Panc1 (cell line): ENCODE measurements at regions not wholly inside any gene's neighbourhood (a gene's known extent, or its start where the extent isn't known, plus 50 kb on each side); places are given as distances from the start of the nearest gene placed in this dataset.

Experiments used
- CTCF ChIP-seq: fragments of 450-650 bp; IDR thresholded peaks from 2 replicates; pipeline ENCODE4 v1.5.1; 2017; ENCODE audit warnings: mild to moderate bottlenecking
- POLR2AphosphoS5 ChIP-seq: IDR thresholded peaks from 2 replicates; pipeline ENCODE4 v1.6.1; 2012; ENCODE audit warnings: mild to moderate bottlenecking, low read depth, low read length, moderate library complexity
- REST ChIP-seq, 2 experiments: IDR thresholded peaks; 2 replicates each; pipeline ENCODE4 v1.6.1; 2011 to 2012; ENCODE audit warnings: low read depth in 2 of 2, control low read depth in 1 of 2, low read length in 1 of 2, mild to moderate bottlenecking in 1 of 2, moderate library complexity in 1 of 2; ENCODE audit not compliant: insufficient read depth in 1 of 2
- SIN3A ChIP-seq: IDR thresholded peaks from 2 replicates; pipeline ENCODE4 v1.6.1; 2012; ENCODE audit warnings: low read depth, mild to moderate bottlenecking, low read length, moderate library complexity, borderline replicate concordance; ENCODE audit not compliant: insufficient read depth
- TCF7L2 ChIP-seq: IDR thresholded peaks from 2 replicates; pipeline ENCODE4 v1.6.1; 2011; ENCODE audit warnings: mild to moderate bottlenecking, low read depth, low read length, inconsistent platforms

GRCh38 chr14:29310210-29310609, 543.6 kb downstream of the FOXG1 start:
- no peak for TF ChIP-seq CTCF
- no peak for TF ChIP-seq POLR2AphosphoS5
- TF ChIP-seq REST (IDR thresholded peaks at IDR 0.05; ENCODE audit: insufficient read depth in 1 of 2, low read depth in 2 of 2, low read length in 1 of 2) = no peak
- no peak for TF ChIP-seq SIN3A
- TF ChIP-seq TCF7L2 = no peak
